ENCODE measurements at regions not wholly inside any gene's neighbourhood (a gene's known extent, or its start where the extent isn't known, plus 50 kb on each side); places are given as distances from the start of the nearest gene placed in this dataset.

DNA sequence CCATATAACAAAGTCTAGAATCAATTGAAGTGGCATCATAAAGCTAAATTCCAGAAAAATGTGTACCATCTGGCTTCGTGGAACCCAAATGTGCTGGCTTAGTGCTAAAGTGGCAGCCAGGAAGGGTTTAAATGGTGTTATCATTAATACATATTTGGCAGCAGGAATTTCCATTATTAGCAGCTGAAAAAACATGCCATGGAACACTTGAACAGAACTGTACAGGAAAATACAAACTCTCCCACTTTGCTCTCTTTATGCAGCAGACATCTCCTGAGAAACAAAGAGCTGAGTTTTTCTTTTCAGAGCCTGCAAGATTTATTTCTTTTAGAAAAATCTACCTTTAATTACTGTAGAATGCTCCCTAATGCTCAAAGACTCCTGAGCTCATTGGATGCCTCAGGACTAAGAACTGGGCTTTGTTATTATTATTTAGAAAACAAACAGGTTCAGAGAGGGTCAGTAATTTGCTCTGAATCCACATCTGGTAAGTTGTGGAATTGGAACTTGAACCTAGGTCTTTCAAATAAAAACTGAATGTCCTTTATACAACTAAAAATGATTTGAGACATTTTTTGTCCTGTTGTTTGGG lies 179.0 kb downstream of the LACC1 start:
- no peaks in the 10 kb centered on the region for H4K20me1 ChIP-seq (ENCODE audit: insufficient read depth, low read length)
- ChIA-PET CTCF (ENCODE audit: low intra/inter-chr PET ratio, low total read pairs) (no interaction called here), POLR2A (no interaction called here)
- H3K36me3 ChIP-seq (replicated peaks in 1 of 2; ENCODE audit: control insufficient read depth in 1 of 2, insufficient read depth in 2 of 2, low read length in 2 of 2): no peaks in the 10 kb centered on the region
- TF ChIP-seq SMC3 (IDR thresholded peaks at IDR 0.05; ENCODE audit: low read length) (no peak), ZBTB21 (CRISPR knock-in tag; IDR thresholded peaks at IDR 0.05) (no peak), ZNF713 (CRISPR knock-in tag; IDR thresholded peaks at IDR 0.05) (no peak), KLF11 (CRISPR knock-in tag; IDR thresholded peaks at IDR 0.05) (no peak), TBP (CRISPR knock-in tag; IDR thresholded peaks at IDR 0.05) (no peak), REPIN1 (CRISPR knock-in tag; IDR thresholded peaks at IDR 0.05; ENCODE audit: borderline replicate concordance, low read depth) (no peak), MAF1 (CRISPR knock-in tag; IDR thresholded peaks at IDR 0.05; ENCODE audit: borderline replicate concordance) (no peak), SRSF9 (IDR thresholded peaks at IDR 0.05; ENCODE audit: borderline replicate concordance, insufficient read depth, low read depth, low read length, poor library complexity, severe bottlenecking) (no peak), KMT2B (CRISPR knock-in tag; IDR thresholded peaks at IDR 0.05) (no peak), SATB2 (CRISPR knock-in tag; IDR thresholded peaks at IDR 0.05) (no peak)
- TF ChIP-seq, protein P1, sequence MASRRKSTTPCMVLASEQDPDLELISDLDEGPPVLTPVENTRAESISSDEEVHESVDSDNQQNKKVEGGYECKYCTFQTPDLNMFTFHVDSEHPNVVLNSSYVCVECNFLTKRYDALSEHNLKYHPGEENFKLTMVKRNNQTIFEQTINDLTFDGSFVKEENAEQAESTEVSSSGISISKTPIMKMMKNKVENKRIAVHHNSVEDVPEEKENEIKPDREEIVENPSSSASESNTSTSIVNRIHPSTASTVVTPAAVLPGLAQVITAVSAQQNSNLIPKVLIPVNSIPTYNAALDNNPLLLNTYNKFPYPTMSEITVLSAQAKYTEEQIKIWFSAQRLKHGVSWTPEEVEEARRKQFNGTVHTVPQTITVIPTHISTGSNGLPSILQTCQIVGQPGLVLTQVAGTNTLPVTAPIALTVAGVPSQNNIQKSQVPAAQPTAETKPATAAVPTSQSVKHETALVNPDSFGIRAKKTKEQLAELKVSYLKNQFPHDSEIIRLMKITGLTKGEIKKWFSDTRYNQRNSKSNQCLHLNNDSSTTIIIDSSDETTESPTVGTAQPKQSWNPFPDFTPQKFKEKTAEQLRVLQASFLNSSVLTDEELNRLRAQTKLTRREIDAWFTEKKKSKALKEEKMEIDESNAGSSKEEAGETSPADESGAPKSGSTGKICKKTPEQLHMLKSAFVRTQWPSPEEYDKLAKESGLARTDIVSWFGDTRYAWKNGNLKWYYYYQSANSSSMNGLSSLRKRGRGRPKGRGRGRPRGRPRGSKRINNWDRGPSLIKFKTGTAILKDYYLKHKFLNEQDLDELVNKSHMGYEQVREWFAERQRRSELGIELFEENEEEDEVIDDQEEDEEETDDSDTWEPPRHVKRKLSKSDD (CRISPR knock-in tag; IDR thresholded peaks at IDR 0.05; ENCODE audit: low read depth): no peak
- TF ChIP-seq, protein P2, sequence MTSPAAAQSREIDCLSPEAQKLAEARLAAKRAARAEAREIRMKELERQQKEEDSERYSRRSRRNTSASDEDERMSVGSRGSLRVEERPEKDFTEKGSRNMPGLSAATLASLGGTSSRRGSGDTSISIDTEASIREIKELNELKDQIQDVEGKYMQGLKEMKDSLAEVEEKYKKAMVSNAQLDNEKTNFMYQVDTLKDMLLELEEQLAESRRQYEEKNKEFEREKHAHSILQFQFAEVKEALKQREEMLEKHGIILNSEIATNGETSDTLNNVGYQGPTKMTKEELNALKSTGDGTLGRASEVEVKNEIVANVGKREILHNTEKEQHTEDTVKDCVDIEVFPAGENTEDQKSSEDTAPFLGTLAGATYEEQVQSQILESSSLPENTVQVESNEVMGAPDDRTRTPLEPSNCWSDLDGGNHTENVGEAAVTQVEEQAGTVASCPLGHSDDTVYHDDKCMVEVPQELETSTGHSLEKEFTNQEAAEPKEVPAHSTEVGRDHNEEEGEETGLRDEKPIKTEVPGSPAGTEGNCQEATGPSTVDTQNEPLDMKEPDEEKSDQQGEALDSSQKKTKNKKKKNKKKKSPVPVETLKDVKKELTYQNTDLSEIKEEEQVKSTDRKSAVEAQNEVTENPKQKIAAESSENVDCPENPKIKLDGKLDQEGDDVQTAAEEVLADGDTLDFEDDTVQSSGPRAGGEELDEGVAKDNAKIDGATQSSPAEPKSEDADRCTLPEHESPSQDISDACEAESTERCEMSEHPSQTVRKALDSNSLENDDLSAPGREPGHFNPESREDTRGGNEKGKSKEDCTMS (CRISPR knock-in tag; conservative IDR thresholded peaks at IDR 0.05): no peak
- TF ChIP-seq, protein P3, sequence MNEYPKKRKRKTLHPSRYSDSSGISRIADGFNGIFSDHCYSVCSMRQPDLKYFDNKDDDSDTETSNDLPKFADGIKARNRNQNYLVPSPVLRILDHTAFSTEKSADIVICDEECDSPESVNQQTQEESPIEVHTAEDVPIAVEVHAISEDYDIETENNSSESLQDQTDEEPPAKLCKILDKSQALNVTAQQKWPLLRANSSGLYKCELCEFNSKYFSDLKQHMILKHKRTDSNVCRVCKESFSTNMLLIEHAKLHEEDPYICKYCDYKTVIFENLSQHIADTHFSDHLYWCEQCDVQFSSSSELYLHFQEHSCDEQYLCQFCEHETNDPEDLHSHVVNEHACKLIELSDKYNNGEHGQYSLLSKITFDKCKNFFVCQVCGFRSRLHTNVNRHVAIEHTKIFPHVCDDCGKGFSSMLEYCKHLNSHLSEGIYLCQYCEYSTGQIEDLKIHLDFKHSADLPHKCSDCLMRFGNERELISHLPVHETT (CRISPR knock-in tag; conservative IDR thresholded peaks at IDR 0.05): no peak
- no peaks in the 10 kb centered on the region for H3K4me1 ChIP-seq (ENCODE audit: insufficient read depth, low read length)
- WGBS (ENCODE audit: low lambda C conversion rate): 0% methylated on average over 1 of the region's 1 CpG
- DNase-seq (ENCODE audit: low spot score) (no peak), ATAC-seq (no peak), FAIRE-seq (no peak)
- H2AFZ ChIP-seq (ENCODE audit: low read length): no peak overlapping the region
- no peak overlapping the region for H3K4me3 ChIP-seq (replicated peaks in 1 of 3; ENCODE audit: insufficient read depth in 1 of 3, low read depth in 2 of 3, low read length in 3 of 3)
- no TSS peak for BruUV-seq (replicated peaks)
- H3K27ac ChIP-seq (ENCODE audit: extremely low read length, insufficient read depth, low read length): no peak overlapping the region
- H3K4me2 ChIP-seq (ENCODE audit: low read depth, low read length): no peak overlapping the region
- intact Hi-C loops (cut with micrococcal nuclease; ENCODE audit: unreplicated experiment) (no loop called here), in situ Hi-C loops (cut with HindIII; ENCODE audit: extremely low pct_ligation_motif_present, low pct_unique_long_range_greater_than_20kb) (loop anchor here (10.0 kb wide), 1 partner anchor 416 kb away; no protein-coding TSS in a partner anchor)
- no peaks in the 10 kb centered on the region for H3K79me2 ChIP-seq (ENCODE audit: insufficient read depth, low read length)
- H3K27me3 ChIP-seq (ENCODE audit: control insufficient read depth in 1 of 2, insufficient read depth in 2 of 2, low read length in 2 of 2): no peaks in the 10 kb centered on the region
- no peak overlapping the region for H3K9ac ChIP-seq (ENCODE audit: insufficient read depth, low read depth, low read length)
- no peaks in the 10 kb centered on the region for H3K9me3 ChIP-seq (ENCODE audit: low read length)
